ENCODE measurements at regions not wholly inside any gene's neighbourhood (a gene's known extent, or its start where the extent isn't known, plus 50 kb on each side); places are given as distances from the start of the nearest gene placed in this dataset.

GRCh38 chr9:4393806-4394523, 94.1 kb upstream of the GLIS3 start:
- TF ChIP-seq POLR2A (IDR thresholded peaks at IDR 0.05) = no peak
- TF ChIP-seq, protein P1, sequence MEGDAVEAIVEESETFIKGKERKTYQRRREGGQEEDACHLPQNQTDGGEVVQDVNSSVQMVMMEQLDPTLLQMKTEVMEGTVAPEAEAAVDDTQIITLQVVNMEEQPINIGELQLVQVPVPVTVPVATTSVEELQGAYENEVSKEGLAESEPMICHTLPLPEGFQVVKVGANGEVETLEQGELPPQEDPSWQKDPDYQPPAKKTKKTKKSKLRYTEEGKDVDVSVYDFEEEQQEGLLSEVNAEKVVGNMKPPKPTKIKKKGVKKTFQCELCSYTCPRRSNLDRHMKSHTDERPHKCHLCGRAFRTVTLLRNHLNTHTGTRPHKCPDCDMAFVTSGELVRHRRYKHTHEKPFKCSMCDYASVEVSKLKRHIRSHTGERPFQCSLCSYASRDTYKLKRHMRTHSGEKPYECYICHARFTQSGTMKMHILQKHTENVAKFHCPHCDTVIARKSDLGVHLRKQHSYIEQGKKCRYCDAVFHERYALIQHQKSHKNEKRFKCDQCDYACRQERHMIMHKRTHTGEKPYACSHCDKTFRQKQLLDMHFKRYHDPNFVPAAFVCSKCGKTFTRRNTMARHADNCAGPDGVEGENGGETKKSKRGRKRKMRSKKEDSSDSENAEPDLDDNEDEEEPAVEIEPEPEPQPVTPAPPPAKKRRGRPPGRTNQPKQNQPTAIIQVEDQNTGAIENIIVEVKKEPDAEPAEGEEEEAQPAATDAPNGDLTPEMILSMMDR (IDR thresholded peaks at IDR 0.05) = peak in 3 of 4 donors; percentile 30 to 38 (median 31)
